ENCODE measurements at regions not wholly inside any gene's neighbourhood (a gene's known extent, or its start where the extent isn't known, plus 50 kb on each side); places are given as distances from the start of the nearest gene placed in this dataset.

DNA sequence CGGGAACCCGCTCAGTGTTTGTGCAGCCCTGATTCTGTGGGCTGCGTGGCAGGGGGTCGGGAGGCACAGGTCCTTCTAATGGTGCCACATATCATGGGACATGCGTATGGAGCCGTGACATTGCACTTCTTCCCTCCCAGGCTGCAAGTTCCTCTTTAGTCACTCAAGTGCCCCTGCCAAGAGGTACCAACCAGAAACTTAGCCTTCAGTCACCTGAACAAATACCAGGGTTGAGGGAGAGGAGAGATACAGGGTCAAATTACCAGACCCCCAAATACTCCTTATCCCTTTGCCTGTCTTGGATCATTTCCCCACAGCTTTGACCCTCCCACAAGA, 209.1 kb downstream of the BUD13 start:
- H3K36me3 ChIP-seq (replicated peaks in 1 of 2; ENCODE audit: control insufficient read depth in 1 of 2, insufficient read depth in 2 of 2, low read length in 1 of 2) = no peaks in the 10 kb centered on the region
- no peaks in the 10 kb centered on the region for H4K20me1 ChIP-seq (ENCODE audit: insufficient read depth)
- H3K4me1 ChIP-seq (ENCODE audit: control insufficient read depth in 1 of 2, insufficient read depth in 2 of 2, low read depth in 1 of 2, low read length in 1 of 2) = peaks cover 7 to 47% of the 10 kb centered on the region in 2 experiments; a peak in 2 of 4 replicates
- 0 out of 2 replicates have a peak overlapping the region, but pooled peaks have one; percentile 29 for H3K4me2 ChIP-seq
- peaks cover 4% of the 10 kb centered on the region for H3F3A ChIP-seq (replicated peaks; ENCODE audit: insufficient read depth)
- no peaks in the 10 kb centered on the region for H3K27me3 ChIP-seq (ENCODE audit: insufficient read depth)
- no peak overlapping the region for H3K9ac ChIP-seq
- DNase-seq = no peak
- H3K27ac ChIP-seq (ENCODE audit: low read depth in 2 of 2, low read length in 1 of 2) = no peak overlapping the region; a peak in 2 of 4 replicates
- ChIA-PET POLR2A (no interaction called here), CTCF (no interaction called here)
- no peaks in the 10 kb centered on the region for H3K79me2 ChIP-seq (ENCODE audit: insufficient read depth)
- no peaks in the 10 kb centered on the region for H3K9me2 ChIP-seq
- H3K9me3 ChIP-seq = no peaks in the 10 kb centered on the region
- H3K4me3 ChIP-seq (ENCODE audit: low read depth in 2 of 2, low read length in 1 of 2) = no peak overlapping the region
- WGBS (ENCODE audit: low lambda C conversion rate) = 81% methylated on average over 6 of the region's 6 CpGs
- no peak for TF ChIP-seq RCOR1 (IDR thresholded peaks at IDR 0.05; ENCODE audit: low read length)
- TF ChIP-seq REST (IDR thresholded peaks at IDR 0.05; ENCODE audit: low read depth, low read length) = no peak
- TF ChIP-seq MEF2A (IDR thresholded peaks at IDR 0.05; ENCODE audit: borderline replicate concordance, low read depth) = no peak
- TF ChIP-seq NRF1 (IDR thresholded peaks at IDR 0.05; ENCODE audit: low read depth, low read length) = no peak
- TF ChIP-seq, protein P1, sequence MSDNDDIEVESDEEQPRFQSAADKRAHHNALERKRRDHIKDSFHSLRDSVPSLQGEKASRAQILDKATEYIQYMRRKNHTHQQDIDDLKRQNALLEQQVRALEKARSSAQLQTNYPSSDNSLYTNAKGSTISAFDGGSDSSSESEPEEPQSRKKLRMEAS (IDR thresholded peaks at IDR 0.05; ENCODE audit: low read depth) = no peak
- no peak for TF ChIP-seq CHD2 (IDR thresholded peaks at IDR 0.05; ENCODE audit: low read length, partially characterized antibody)
- no peak overlapping the region for H2AFZ ChIP-seq (ENCODE audit: low read depth)

DNA sequence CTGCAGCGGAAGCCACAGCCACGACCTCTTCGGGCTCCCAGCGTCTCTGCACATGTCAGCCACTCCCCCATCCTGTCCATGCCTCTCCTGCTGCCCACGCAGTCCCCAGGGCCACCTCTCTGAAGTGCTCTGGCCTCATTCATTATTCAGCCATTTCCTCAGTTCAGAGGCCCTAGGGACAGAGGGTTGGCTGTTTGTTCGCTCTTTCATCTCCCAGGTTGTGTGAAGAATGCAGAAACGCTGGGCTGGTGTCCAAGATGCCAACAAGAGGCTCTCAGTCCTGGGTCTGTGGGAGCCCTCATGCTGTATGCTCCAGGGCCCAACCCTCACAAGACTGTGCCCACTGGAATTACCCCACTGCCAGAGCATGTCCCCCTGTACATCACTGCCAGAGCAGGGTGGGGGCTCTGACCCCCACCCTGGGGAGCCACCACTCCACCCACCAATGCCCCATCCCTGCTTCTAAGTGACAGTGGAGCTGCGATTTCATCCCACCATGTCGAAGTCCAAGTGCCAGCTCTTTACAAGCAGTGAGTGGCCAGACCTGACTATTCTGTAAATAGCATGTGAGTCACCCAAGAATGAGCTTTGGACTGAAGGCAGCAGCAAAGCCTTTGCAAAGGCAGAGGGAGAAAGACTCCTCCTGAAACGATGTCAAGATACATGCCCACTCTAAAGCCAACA, 209.6 kb downstream of the BUD13 start:
- H3K79me2 ChIP-seq (ENCODE audit: insufficient read depth) = no peaks in the 10 kb centered on the region
- WGBS (ENCODE audit: low lambda C conversion rate) = 51% methylated on average over 4 of the region's 10 CpGs
- H3K4me2 ChIP-seq = peak overlapping the region; percentile 29; the same call in 1 of the 2 replicates
- H3K9ac ChIP-seq = no peak overlapping the region
- ChIA-PET POLR2A (no interaction called here), CTCF (no interaction called here)
- H3K27me3 ChIP-seq (ENCODE audit: insufficient read depth) = no peaks in the 10 kb centered on the region
- no peaks in the 10 kb centered on the region for H3K9me2 ChIP-seq
- no peak for DNase-seq
- no peak overlapping the region for H2AFZ ChIP-seq (ENCODE audit: low read depth)
- H3K9me3 ChIP-seq = no peaks in the 10 kb centered on the region
- H4K20me1 ChIP-seq (ENCODE audit: insufficient read depth) = no peaks in the 10 kb centered on the region
- peaks cover 5% of the 10 kb centered on the region for H3F3A ChIP-seq (replicated peaks; ENCODE audit: insufficient read depth)
- H3K36me3 ChIP-seq (replicated peaks in 1 of 2; ENCODE audit: control insufficient read depth in 1 of 2, insufficient read depth in 2 of 2, low read length in 1 of 2) = no peaks in the 10 kb centered on the region
- peak; percentile 78; the same call in 1 of the 2 replicates for TF ChIP-seq MEF2A (IDR thresholded peaks at IDR 0.05; ENCODE audit: borderline replicate concordance, low read depth)
- no peak for TF ChIP-seq TCF12 (IDR thresholded peaks at IDR 0.05)
- TF ChIP-seq FOSL2 (IDR thresholded peaks at IDR 0.05; ENCODE audit: borderline replicate concordance, low read depth) = peak; percentile 56; the same call in 1 of the 2 replicates
- peak overlapping the region; percentile 27 to 50; a peak in 3 of 4 replicates for H3K27ac ChIP-seq (ENCODE audit: low read depth in 2 of 2, low read length in 1 of 2)
- peaks cover 9 to 53% of the 10 kb centered on the region in 2 experiments; a peak in 3 of 4 replicates for H3K4me1 ChIP-seq (ENCODE audit: control insufficient read depth in 1 of 2, insufficient read depth in 2 of 2, low read depth in 1 of 2, low read length in 1 of 2)
- H3K4me3 ChIP-seq (ENCODE audit: low read depth in 2 of 2, low read length in 1 of 2) = no peak overlapping the region

All from SK-N-SH (cell line).